ENCODE measurements at regions not wholly inside any gene's neighbourhood (a gene's known extent, or its start where the extent isn't known, plus 50 kb on each side); places are given as distances from the start of the nearest gene placed in this dataset.

- Histone ChIP-seq H4K20me1 (replicated peaks; ENCODE audit: control insufficient read depth, extremely low read depth, insufficient read depth, low read length) (no peaks in the 10 kb centered on the region), H3K36me3 (ENCODE audit: control insufficient read depth in 2 of 2, extremely low read depth in 1 of 2, insufficient read depth in 2 of 2, low read length in 2 of 2) (no peaks in the 10 kb centered on the region), H2AFZ (ENCODE audit: low read depth, low read length) (no peak overlapping the region), H3K9ac (replicated peaks; ENCODE audit: extremely low read depth, insufficient read depth, low read length) (no peak overlapping the region), H3K4me3 (replicated peaks in 1 of 3; ENCODE audit: insufficient read depth in 1 of 3, low read depth in 1 of 3, low read length in 3 of 3) (no peak overlapping the region), H3K9me3 (replicated peaks; ENCODE audit: control insufficient read depth, insufficient read depth, low read length) (no peaks in the 10 kb centered on the region), H3K27ac (ENCODE audit: insufficient read depth, low read depth, low read length) (no peak overlapping the region), H3K9me1 (replicated peaks; ENCODE audit: control insufficient read depth, extremely low read depth, insufficient read depth, low read length) (no peaks in the 10 kb centered on the region), H3K4me2 (ENCODE audit: insufficient read depth, low read length) (no peak overlapping the region), H3K79me2 (ENCODE audit: control insufficient read depth, insufficient read depth, low read length) (no peaks in the 10 kb centered on the region), H3K27me3 (ENCODE audit: control insufficient read depth in 2 of 2, insufficient read depth in 2 of 2, low read length in 2 of 2) (no peaks in the 10 kb centered on the region), H3K4me1 (ENCODE audit: control insufficient read depth, extremely low read depth, insufficient read depth, low read length) (no peaks in the 10 kb centered on the region)
- TF ChIP-seq CTCF (IDR thresholded peaks at IDR 0.05; ENCODE audit: extremely low read depth in 1 of 2, insufficient read depth in 1 of 2, low read depth in 1 of 2, low read length in 2 of 2) (no peak), MAX (IDR thresholded peaks at IDR 0.05; ENCODE audit: insufficient read depth, insufficient read length) (no peak), MYC (IDR thresholded peaks at IDR 0.05; ENCODE audit: low read depth, low read length) (no peak), JUN (IDR thresholded peaks at IDR 0.05; ENCODE audit: borderline replicate concordance, insufficient read depth, insufficient read length, low read depth) (no peak), POLR2A (IDR thresholded peaks at IDR 0.05; ENCODE audit: low read depth, low read length) (no peak), EZH2 (IDR thresholded peaks at IDR 0.05; ENCODE audit: borderline replicate concordance, low read depth, low read length, severe bottlenecking) (no peak), FOS (IDR thresholded peaks at IDR 0.05; ENCODE audit: borderline replicate concordance, insufficient read depth, low read length) (no peak), POLR2AphosphoS5 (IDR thresholded peaks at IDR 0.05; ENCODE audit: insufficient read depth, low read depth, low read length) (no peak), GATA2 (IDR thresholded peaks at IDR 0.05; ENCODE audit: insufficient read depth, insufficient read length, low read depth, low read length) (no peak)
- CTCF ChIA-PET: no interaction called here
- intact Hi-C loops (cut with micrococcal nuclease): no loop called here
- POLR2A ChIA-PET: no interaction called here
- dilution Hi-C loops (cut with MboI; ENCODE audit: extremely low pct_ligation_motif_present, low sequenced_read_pairs): no loop called here
- FAIRE-seq (no peak), DNase-seq (ENCODE audit: low read depth, low spot score) (no peak)
- BruUV-seq (replicated peaks): no TSS peak
Observed at GRCh38 chr12:67747869-67748742, 99.6 kb downstream of the DYRK2 start.
